ENCODE measurements at regions not wholly inside any gene's neighbourhood (a gene's known extent, or its start where the extent isn't known, plus 50 kb on each side); places are given as distances from the start of the nearest gene placed in this dataset.
"Not testable (repeated sequence)": the region's sequence is repeated elsewhere in the genome, so short reads cannot be mapped to it uniquely, and the experiment has no call there.

DNA sequence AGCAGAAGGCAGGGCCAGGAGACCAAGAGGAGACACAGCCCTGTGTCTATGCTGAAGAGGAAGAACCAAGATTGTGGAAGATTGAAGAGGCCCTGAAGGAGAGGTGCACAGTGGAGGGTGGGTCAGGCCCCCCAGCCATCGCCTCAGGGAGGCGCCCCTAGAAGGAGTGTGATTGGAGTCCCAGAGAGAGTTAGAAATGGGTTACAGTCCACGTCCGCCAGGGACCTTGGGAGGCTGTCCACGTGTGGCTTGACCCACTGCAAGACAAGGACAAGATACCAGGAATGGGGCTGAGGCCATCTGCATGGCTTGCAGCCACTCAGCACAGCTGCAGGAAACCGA, 375.1 kb downstream of the NPHP4 start:
- Mint-ChIP-seq H3K4me1 (ENCODE audit: low read depth) (no peaks in the 10 kb centered on the region), H3K27me3 (ENCODE audit: insufficient read depth) (peaks cover 2% of the 10 kb centered on the region), H3K9me3 (no peaks in the 10 kb centered on the region), H3K36me3 (ENCODE audit: low read depth) (no peaks in the 10 kb centered on the region), H3K4me3 (no peak overlapping the region), H3K27ac (no peak overlapping the region)
- intact Hi-C loops (cut with micrococcal nuclease), result no loop called here
- DNase-seq (ENCODE audit: low spot score), result no peak

DNA sequence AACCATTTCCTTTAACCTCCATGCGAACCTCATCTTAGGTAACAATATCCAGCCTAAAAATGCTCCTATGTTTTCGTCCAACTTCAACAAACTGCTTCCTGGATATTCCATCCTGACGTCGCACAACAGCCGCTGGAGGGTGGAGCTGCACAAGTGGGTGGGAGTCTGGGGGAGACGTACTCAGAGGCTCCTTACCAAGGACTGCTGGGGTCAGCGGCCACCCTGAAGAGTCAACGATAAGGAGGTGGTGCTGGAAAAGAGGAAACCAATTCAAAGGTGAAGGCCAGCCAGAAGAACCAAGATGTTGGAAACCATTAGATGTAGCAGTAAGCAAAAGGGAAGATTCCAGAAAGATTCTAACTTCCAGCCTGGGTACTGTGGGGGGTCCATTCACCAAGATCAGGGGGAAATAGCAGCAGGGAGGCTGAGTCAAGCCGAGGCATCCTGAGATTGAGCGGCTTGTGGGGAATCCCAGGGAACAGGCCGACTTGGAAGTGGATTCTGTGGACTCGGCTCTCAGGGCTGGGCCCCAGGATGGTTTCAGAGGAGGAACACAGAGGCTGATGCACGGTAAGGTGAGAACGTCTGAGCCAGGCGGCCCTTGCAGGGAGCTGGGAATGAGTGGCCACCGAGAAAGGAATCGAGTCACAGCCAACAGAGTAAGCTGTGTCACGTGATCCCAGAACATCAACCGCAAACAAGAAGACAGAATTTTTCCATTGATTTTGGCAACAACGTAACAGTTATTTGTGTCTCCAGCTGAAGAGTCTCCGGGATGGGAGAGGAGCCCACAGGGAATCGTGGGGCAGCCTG, 375.7 kb downstream of the NPHP4 start:
- Mint-ChIP-seq H3K4me1 (ENCODE audit: low read depth) (no peaks in the 10 kb centered on the region), H3K27ac (no peak overlapping the region), H3K36me3 (ENCODE audit: low read depth) (no peaks in the 10 kb centered on the region), H3K27me3 (ENCODE audit: insufficient read depth) (peaks cover 2% of the 10 kb centered on the region), H3K4me3 (no peak overlapping the region), H3K9me3 (no peaks in the 10 kb centered on the region)
- DNase-seq (ENCODE audit: low spot score), result no peak
- intact Hi-C loops (cut with micrococcal nuclease), result no loop called here

DNA sequence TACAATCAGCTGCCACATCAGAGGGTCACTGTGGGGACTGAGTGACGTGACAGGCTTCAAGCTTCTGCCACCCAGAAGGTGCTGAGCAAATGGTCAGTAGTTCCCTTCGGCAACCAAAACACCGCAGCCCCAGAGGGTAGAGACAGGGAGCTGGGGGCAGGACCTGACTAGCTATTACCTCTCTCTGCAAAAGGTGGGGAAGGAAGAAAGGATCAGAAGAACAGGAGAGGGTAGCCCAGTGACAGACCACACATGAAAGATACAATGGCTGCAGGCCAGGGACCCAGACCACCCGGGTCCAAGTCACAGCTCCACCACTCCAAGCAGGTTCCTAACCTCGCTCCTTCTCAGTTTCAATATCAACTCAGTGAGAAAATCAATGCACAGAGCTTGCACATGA, 377.1 kb downstream of the NPHP4 start:
- intact Hi-C loops (cut with micrococcal nuclease), result no loop called here
- DNase-seq (ENCODE audit: low spot score), result no peak
- H3K4me3 Mint-ChIP-seq, result no peak overlapping the region
- H3K27ac Mint-ChIP-seq, result no peak overlapping the region
- peaks cover 2% of the 10 kb centered on the region for H3K27me3 Mint-ChIP-seq (ENCODE audit: insufficient read depth)
- no peaks in the 10 kb centered on the region for H3K9me3 Mint-ChIP-seq
- no peaks in the 10 kb centered on the region for H3K4me1 Mint-ChIP-seq (ENCODE audit: low read depth)
- H3K36me3 Mint-ChIP-seq (ENCODE audit: low read depth), result no peaks in the 10 kb centered on the region

GRCh38 chr1:5613900-5614299, 378.3 kb downstream of the NPHP4 start:
- H3K36me3 Mint-ChIP-seq (ENCODE audit: low read depth), result no peaks in the 10 kb centered on the region
- H3K4me3 Mint-ChIP-seq, result no peak overlapping the region
- H3K4me1 Mint-ChIP-seq (ENCODE audit: low read depth), result no peaks in the 10 kb centered on the region
- no peak for DNase-seq (ENCODE audit: low spot score)
- no peaks in the 10 kb centered on the region for H3K9me3 Mint-ChIP-seq
- H3K27me3 Mint-ChIP-seq (ENCODE audit: insufficient read depth), result peaks cover 2% of the 10 kb centered on the region
- intact Hi-C loops (cut with micrococcal nuclease), result no loop called here
- no peak overlapping the region for H3K27ac Mint-ChIP-seq

DNA sequence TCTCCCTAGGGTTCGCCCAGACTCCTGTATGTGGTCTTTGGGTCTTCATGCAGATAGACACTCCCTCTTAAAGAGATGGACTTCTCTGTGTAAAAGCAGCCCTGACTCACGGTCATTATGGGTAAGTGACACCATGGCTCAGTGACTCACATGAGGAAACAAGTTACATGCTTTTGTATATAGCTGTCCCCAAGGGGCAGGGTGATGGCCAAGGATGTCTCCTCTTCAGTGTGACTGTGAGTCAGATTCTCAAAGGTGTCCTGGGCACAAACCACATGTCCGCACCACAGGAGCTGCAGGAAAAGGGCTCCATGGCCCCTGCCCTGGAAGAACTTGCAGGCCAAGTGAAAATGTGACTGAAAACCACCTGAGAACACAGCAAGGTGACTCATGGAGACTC, 380.4 kb downstream of the NPHP4 start:
- intact Hi-C loops (cut with micrococcal nuclease), result no loop called here
- H3K9me3 Mint-ChIP-seq, result no peaks in the 10 kb centered on the region
- no peak overlapping the region for H3K4me3 Mint-ChIP-seq
- no peaks in the 10 kb centered on the region for H3K36me3 Mint-ChIP-seq (ENCODE audit: low read depth)
- H3K4me1 Mint-ChIP-seq (ENCODE audit: low read depth), result no peaks in the 10 kb centered on the region
- no peak overlapping the region for H3K27ac Mint-ChIP-seq
- DNase-seq (ENCODE audit: low spot score), result no peak
- H3K27me3 Mint-ChIP-seq (ENCODE audit: insufficient read depth), result no peaks in the 10 kb centered on the region

GRCh38 chr1:5611431-5611830, 380.8 kb downstream of the NPHP4 start:
- no peak for DNase-seq (ENCODE audit: low spot score)
- intact Hi-C loops (cut with micrococcal nuclease), result no loop called here
- Mint-ChIP-seq H3K4me3 (no peak overlapping the region), H3K9me3 (no peaks in the 10 kb centered on the region), H3K27ac (no peak overlapping the region), H3K4me1 (ENCODE audit: low read depth) (no peaks in the 10 kb centered on the region), H3K36me3 (ENCODE audit: low read depth) (no peaks in the 10 kb centered on the region), H3K27me3 (ENCODE audit: insufficient read depth) (peaks cover under 1% of the 10 kb centered on the region)

GRCh38 chr1:5610432-5610831, 381.8 kb downstream of the NPHP4 start:
- Mint-ChIP-seq H3K27me3 (ENCODE audit: insufficient read depth) (peaks cover 4% of the 10 kb centered on the region), H3K4me3 (no peak overlapping the region), H3K27ac (no peak overlapping the region), H3K9me3 (no peaks in the 10 kb centered on the region), H3K36me3 (ENCODE audit: low read depth) (no peaks in the 10 kb centered on the region), H3K4me1 (ENCODE audit: low read depth) (no peaks in the 10 kb centered on the region)
- intact Hi-C loops (cut with micrococcal nuclease), result no loop called here
- no peak for DNase-seq (ENCODE audit: low spot score)

GRCh38 chr1:5603353-5604104, 388.7 kb downstream of the NPHP4 start:
- H3K27me3 Mint-ChIP-seq (ENCODE audit: insufficient read depth), result peaks cover 4% of the 10 kb centered on the region
- intact Hi-C loops (cut with micrococcal nuclease), result no loop called here
- H3K27ac Mint-ChIP-seq, result no peak overlapping the region
- no peak overlapping the region for H3K4me3 Mint-ChIP-seq
- no peaks in the 10 kb centered on the region for H3K36me3 Mint-ChIP-seq (ENCODE audit: low read depth)
- DNase-seq (ENCODE audit: low spot score), result no peak
- H3K9me3 Mint-ChIP-seq, result no peaks in the 10 kb centered on the region
- no peaks in the 10 kb centered on the region for H3K4me1 Mint-ChIP-seq (ENCODE audit: low read depth)

DNA sequence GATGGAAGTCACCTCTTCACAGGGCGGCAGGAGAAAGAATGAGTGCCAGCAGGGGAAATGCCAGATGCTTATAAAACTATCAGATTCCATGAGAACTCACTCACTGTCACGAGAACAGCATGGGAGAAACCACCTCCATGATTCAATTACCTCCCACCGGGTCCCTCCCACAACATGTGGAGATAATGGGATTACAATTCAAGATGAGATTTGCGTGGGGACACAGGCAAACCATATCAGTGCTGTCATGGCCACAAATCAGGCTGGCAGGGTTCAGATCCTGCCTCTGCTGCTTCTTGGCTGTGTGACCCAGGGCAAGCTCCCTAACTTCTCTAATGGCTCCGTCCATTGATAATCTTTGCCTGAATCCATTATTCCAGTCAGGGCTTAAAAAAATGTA, 389.5 kb downstream of the NPHP4 start:
- DNase-seq (ENCODE audit: low spot score), result not testable (repeated sequence)

DNA sequence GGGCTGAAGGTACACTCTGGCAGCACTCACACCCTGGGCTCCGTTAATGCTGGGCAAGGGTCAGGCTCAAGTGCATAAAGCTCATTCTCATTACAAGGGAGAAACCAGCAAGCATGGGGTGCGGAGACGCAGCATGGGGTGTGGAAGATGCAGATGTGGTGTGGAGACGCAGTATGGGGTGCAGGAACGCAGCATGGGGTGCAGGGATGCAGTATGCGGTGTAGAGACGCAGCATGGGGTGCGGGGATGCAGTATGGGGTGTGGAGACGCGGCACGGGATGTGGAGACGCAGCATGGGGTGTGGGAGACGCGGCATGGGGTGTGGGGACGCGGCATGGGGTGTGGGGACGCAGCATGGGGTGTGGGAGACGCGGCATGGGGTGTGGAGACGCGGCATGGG, 390.7 kb downstream of the NPHP4 start:
- no peaks in the 10 kb centered on the region for H3K4me1 Mint-ChIP-seq (ENCODE audit: low read depth)
- no peak overlapping the region for H3K27ac Mint-ChIP-seq
- no peaks in the 10 kb centered on the region for H3K9me3 Mint-ChIP-seq
- H3K27me3 Mint-ChIP-seq (ENCODE audit: insufficient read depth), result peaks cover 4% of the 10 kb centered on the region
- H3K4me3 Mint-ChIP-seq, result no peak overlapping the region
- no peak for DNase-seq (ENCODE audit: low spot score)
- intact Hi-C loops (cut with micrococcal nuclease), result no loop called here
- H3K36me3 Mint-ChIP-seq (ENCODE audit: low read depth), result no peaks in the 10 kb centered on the region

More for the DNA sequence above, 389.5 kb downstream of the NPHP4 start:
- H3K9me3 Mint-ChIP-seq; intact Hi-C loops (cut with micrococcal nuclease); H3K4me3 Mint-ChIP-seq; H3K27ac Mint-ChIP-seq; H3K4me1 Mint-ChIP-seq (ENCODE audit: low read depth); H3K27me3 Mint-ChIP-seq (ENCODE audit: insufficient read depth); H3K36me3 Mint-ChIP-seq (ENCODE audit: low read depth): not testable (repeated sequence)

DNA sequence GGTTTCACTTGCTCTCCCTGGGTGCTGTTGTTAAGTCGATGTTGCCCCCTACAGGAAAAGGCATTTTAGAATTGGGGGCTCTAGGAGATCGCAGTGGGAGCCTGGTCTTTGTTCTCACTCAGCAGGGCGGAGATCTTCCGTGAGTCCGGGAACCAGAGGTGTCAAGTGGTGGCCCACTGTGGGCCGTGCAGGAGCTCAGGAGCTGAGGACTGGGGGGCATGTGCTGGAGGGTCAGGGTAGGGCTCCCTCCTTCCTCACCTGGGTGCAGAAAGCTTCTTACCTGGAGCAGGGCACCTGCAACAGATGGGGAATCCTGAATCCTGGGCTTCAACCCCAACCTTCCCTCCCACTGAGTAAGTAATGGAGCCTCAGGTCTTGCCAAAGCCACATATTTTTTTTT, 392.7 kb downstream of the NPHP4 start:
- Mint-ChIP-seq H3K4me3 (no peak overlapping the region), H3K27me3 (ENCODE audit: insufficient read depth) (no peaks in the 10 kb centered on the region), H3K36me3 (ENCODE audit: low read depth) (no peaks in the 10 kb centered on the region), H3K27ac (no peak overlapping the region), H3K4me1 (ENCODE audit: low read depth) (no peaks in the 10 kb centered on the region), H3K9me3 (no peaks in the 10 kb centered on the region)
- DNase-seq (ENCODE audit: low spot score), result no peak
- intact Hi-C loops (cut with micrococcal nuclease), result no loop called here

- Mint-ChIP-seq H3K9me3 (no peaks in the 10 kb centered on the region), H3K27me3 (ENCODE audit: insufficient read depth) (no peaks in the 10 kb centered on the region), H3K4me3 (no peak overlapping the region), H3K36me3 (ENCODE audit: low read depth) (no peaks in the 10 kb centered on the region), H3K27ac (no peak overlapping the region), H3K4me1 (ENCODE audit: low read depth) (no peaks in the 10 kb centered on the region)
- DNase-seq (ENCODE audit: low spot score), result no peak
- intact Hi-C loops (cut with micrococcal nuclease), result no loop called here
Observed at GRCh38 chr1:5598824-5599395, 393.3 kb downstream of the NPHP4 start.

GRCh38 chr1:5597991-5598823, 394.0 kb downstream of the NPHP4 start:
- no peak for DNase-seq (ENCODE audit: low spot score)
- intact Hi-C loops (cut with micrococcal nuclease), result no loop called here
- Mint-ChIP-seq H3K9me3 (no peaks in the 10 kb centered on the region), H3K27me3 (ENCODE audit: insufficient read depth) (no peaks in the 10 kb centered on the region), H3K4me3 (no peak overlapping the region), H3K27ac (no peak overlapping the region), H3K36me3 (ENCODE audit: low read depth) (no peaks in the 10 kb centered on the region), H3K4me1 (ENCODE audit: low read depth) (no peaks in the 10 kb centered on the region)
